HAP-1 (cell line): ENCODE measurements at regions not wholly inside any gene's neighbourhood (a gene's known extent, or its start where the extent isn't known, plus 50 kb on each side); places are given as distances from the start of the nearest gene placed in this dataset.

Source experiments
- DNase-seq, 2 experiments: peaks; one replicate each; pipeline ENCODE4 v3.0.0-alpha.2; 2016 to 2020; ENCODE audit warnings: low spot score in 2 of 2
- H3K27me3 ChIP-seq: fragments of 250-450 bp; sonication (Bioruptor Pico); 2 replicates; pipeline ENCODE4 v1.5.1; 2020; ENCODE audit warnings: low read depth, mild to moderate bottlenecking, moderate library complexity
- H3K36me3 ChIP-seq: fragments of 250-450 bp; sonication (Bioruptor Pico); replicated peaks from 2 replicates; pipeline ENCODE4 v1.5.1; 2020; ENCODE audit warnings: mild to moderate bottlenecking
- H3K4me1 ChIP-seq: fragments of 250-450 bp; sonication (Bioruptor Pico); 2 replicates; pipeline ENCODE4 v1.5.1; 2020; ENCODE audit warnings: mild to moderate bottlenecking
- H3K4me3 ChIP-seq: fragments of 250-450 bp; sonication (Bioruptor Pico); 2 replicates; pipeline ENCODE4 v1.5.1; 2020; ENCODE audit warnings: mild to moderate bottlenecking, moderate library complexity
- H3K9me3 ChIP-seq: fragments of 250-450 bp; sonication (Bioruptor Pico); 2 replicates; pipeline ENCODE4 v1.5.1; 2020; ENCODE audit warnings: mild to moderate bottlenecking, moderate library complexity
- in situ Hi-C: fragments of 300-500 bp; cut with MboI; formaldehyde crosslinking; loops from 3 replicates; pipeline ENCODE4 v1.14.3; 2020; ENCODE audit warnings: low sequenced_read_pairs, inconsistent platforms, mixed read lengths

- Histone ChIP-seq H3K4me3 (no peak overlapping the region), H3K9me3 (no peaks in the 10 kb centered on the region), H3K27me3 (peaks cover 29% of the 10 kb centered on the region), H3K36me3 (no peaks in the 10 kb centered on the region), H3K4me1 (no peaks in the 10 kb centered on the region)
- no peak for DNase-seq
- in situ Hi-C loops, result no loop called here
These were observed 65.4 kb upstream of the ADRA2C start for GRCh38 chr4:3700736-3701135.

GRCh38 chr4:3700223-3700622, 66.0 kb upstream of the ADRA2C start:
- Histone ChIP-seq H3K9me3 (no peaks in the 10 kb centered on the region), H3K27me3 (peaks cover 24% of the 10 kb centered on the region)
- DNase-seq, result no peak

GRCh38 chr4:3699678-3700077, 66.5 kb upstream of the ADRA2C start:
- Histone ChIP-seq H3K4me1 (no peaks in the 10 kb centered on the region), H3K36me3 (no peaks in the 10 kb centered on the region), H3K27me3 (peaks cover 18% of the 10 kb centered on the region), H3K4me3 (no peak overlapping the region), H3K9me3 (no peaks in the 10 kb centered on the region)
- in situ Hi-C loops, result no loop called here
- DNase-seq, result no peak

More at GRCh38 chr4:3700223-3700622, 66.0 kb upstream of the ADRA2C start:
- H3K36me3 ChIP-seq, result no peaks in the 10 kb centered on the region
- no peak overlapping the region for H3K4me3 ChIP-seq
- no peaks in the 10 kb centered on the region for H3K4me1 ChIP-seq
- in situ Hi-C loops, result no loop called here

- DNase-seq, result no peak
- H3K36me3 ChIP-seq, result no peaks in the 10 kb centered on the region
- peaks cover 14% of the 10 kb centered on the region for H3K27me3 ChIP-seq
- no peaks in the 10 kb centered on the region for H3K4me1 ChIP-seq
- in situ Hi-C loops, result no loop called here
- H3K9me3 ChIP-seq, result no peaks in the 10 kb centered on the region
- H3K4me3 ChIP-seq, result no peak overlapping the region
These were observed 66.9 kb upstream of the ADRA2C start for GRCh38 chr4:3699261-3699660.

- H3K27me3 ChIP-seq, result 0 out of 2 replicates have a peak, but pooled peaks cover 7% of the 10 kb centered on the region
- no peaks in the 10 kb centered on the region for H3K4me1 ChIP-seq
- H3K36me3 ChIP-seq, result no peaks in the 10 kb centered on the region
- no peak for DNase-seq
- in situ Hi-C loops, result no loop called here
- H3K4me3 ChIP-seq, result no peak overlapping the region
- H3K9me3 ChIP-seq, result no peaks in the 10 kb centered on the region
These were observed 69.2 kb upstream of the ADRA2C start for GRCh38 chr4:3697033-3697432.

- peaks cover 16% of the 10 kb centered on the region; the same call in 1 of the 2 replicates for H3K27me3 ChIP-seq
- DNase-seq, result no peak
- no peaks in the 10 kb centered on the region for H3K4me1 ChIP-seq
- no peaks in the 10 kb centered on the region for H3K9me3 ChIP-seq
- no peaks in the 10 kb centered on the region for H3K36me3 ChIP-seq
- H3K4me3 ChIP-seq, result no peak overlapping the region
- in situ Hi-C loops, result no loop called here
These were observed 75.5 kb upstream of the ADRA2C start for GRCh38 chr4:3690551-3691152.

GRCh38 chr4:3689576-3690550, 76.3 kb upstream of the ADRA2C start:
- Histone ChIP-seq H3K27me3 (peaks cover 16% of the 10 kb centered on the region; the same call in 1 of the 2 replicates), H3K36me3 (no peaks in the 10 kb centered on the region), H3K4me1 (no peaks in the 10 kb centered on the region), H3K9me3 (no peaks in the 10 kb centered on the region), H3K4me3 (no peak overlapping the region)
- in situ Hi-C loops, result no loop called here
- no peak for DNase-seq

GRCh38 chr4:3689006-3689405, 77.2 kb upstream of the ADRA2C start:
- no peaks in the 10 kb centered on the region for H3K4me1 ChIP-seq
- no peak overlapping the region for H3K4me3 ChIP-seq
- DNase-seq, result no peak
- in situ Hi-C loops, result no loop called here
- no peaks in the 10 kb centered on the region for H3K9me3 ChIP-seq
- peaks cover 18% of the 10 kb centered on the region; the same call in 1 of the 2 replicates for H3K27me3 ChIP-seq
- no peaks in the 10 kb centered on the region for H3K36me3 ChIP-seq

- in situ Hi-C loops, result no loop called here
- no peaks in the 10 kb centered on the region for H3K36me3 ChIP-seq
- peaks cover 15% of the 10 kb centered on the region; the same call in 1 of the 2 replicates for H3K27me3 ChIP-seq
- H3K4me1 ChIP-seq, result no peaks in the 10 kb centered on the region
- no peak for DNase-seq
- H3K4me3 ChIP-seq, result no peak overlapping the region
- no peaks in the 10 kb centered on the region for H3K9me3 ChIP-seq
These were observed 77.9 kb upstream of the ADRA2C start for GRCh38 chr4:3688018-3688998.

- DNase-seq, result no peak
- peaks cover 12% of the 10 kb centered on the region; the same call in 1 of the 2 replicates for H3K27me3 ChIP-seq
- no peaks in the 10 kb centered on the region for H3K9me3 ChIP-seq
- no peaks in the 10 kb centered on the region for H3K4me1 ChIP-seq
- in situ Hi-C loops, result no loop called here
- H3K4me3 ChIP-seq, result no peak overlapping the region
- H3K36me3 ChIP-seq, result no peaks in the 10 kb centered on the region
These were observed 78.6 kb upstream of the ADRA2C start for GRCh38 chr4:3687538-3687937.

- H3K27me3 ChIP-seq, result peaks cover 11% of the 10 kb centered on the region; the same call in 1 of the 2 replicates
- H3K4me1 ChIP-seq, result no peaks in the 10 kb centered on the region
- no peaks in the 10 kb centered on the region for H3K36me3 ChIP-seq
- H3K9me3 ChIP-seq, result no peaks in the 10 kb centered on the region
- in situ Hi-C loops, result no loop called here
- DNase-seq, result no peak
- no peak overlapping the region for H3K4me3 ChIP-seq
These were observed 79.4 kb upstream of the ADRA2C start for GRCh38 chr4:3686753-3687152.

- Histone ChIP-seq H3K36me3 (no peaks in the 10 kb centered on the region), H3K4me3 (no peak overlapping the region), H3K27me3 (peaks cover 11% of the 10 kb centered on the region; the same call in 1 of the 2 replicates), H3K9me3 (no peaks in the 10 kb centered on the region), H3K4me1 (no peaks in the 10 kb centered on the region)
- in situ Hi-C loops, result no loop called here
- no peak for DNase-seq
These were observed 81.0 kb upstream of the ADRA2C start for GRCh38 chr4:3685081-3685645.

GRCh38 chr4:3684546-3684945, 81.6 kb upstream of the ADRA2C start:
- Histone ChIP-seq H3K27me3 (peaks cover 11% of the 10 kb centered on the region; the same call in 1 of the 2 replicates), H3K9me3 (no peaks in the 10 kb centered on the region), H3K36me3 (no peaks in the 10 kb centered on the region), H3K4me1 (no peaks in the 10 kb centered on the region), H3K4me3 (no peak overlapping the region)
- DNase-seq, result no peak
- in situ Hi-C loops, result no loop called here
